ENCODE measurements at regions not wholly inside any gene's neighbourhood (a gene's known extent, or its start where the extent isn't known, plus 50 kb on each side); places are given as distances from the start of the nearest gene placed in this dataset.

GRCh38 chr6:91392951-91393350 lies 806.1 kb upstream of the MAP3K7 start:
- TF ChIP-seq CTCF (conservative IDR thresholded peaks at IDR 0.05 in 1 of 2, IDR thresholded peaks at IDR 0.05 in 1 of 2; ENCODE audit: extremely low read depth in 1 of 2, insufficient read depth in 1 of 2, low read depth in 1 of 2, low read length in 2 of 2) (no peak), EZH2 (IDR thresholded peaks at IDR 0.05; ENCODE audit: borderline replicate concordance, low read length) (no peak)

Data from mammary epithelial cell (primary cell).